MM.1S (cell line): ENCODE measurements at regions not wholly inside any gene's neighbourhood (a gene's known extent, or its start where the extent isn't known, plus 50 kb on each side); places are given as distances from the start of the nearest gene placed in this dataset.

Experiments used
- CTCF ChIP-seq: fragments of 300-600 bp; sonication (generic); IDR thresholded peaks from 2 replicates; pipeline ENCODE4 v1.5.1; 2016; ENCODE audit warnings: antibody characterized with exemption, low read length, mixed read lengths
- EZH2 ChIP-seq: fragments of 300-600 bp; sonication (generic); optimal IDR thresholded peaks from 2 replicates; pipeline ENCODE3; 2017; ENCODE audit warnings: low read depth, mild to moderate bottlenecking, antibody characterized with exemption, low read length, mixed read lengths

GRCh38 chr2:217386041-217386440 is 526.2 kb upstream of the TNP1 start:
- TF ChIP-seq CTCF (no peak), EZH2 (no peak)
